ENCODE measurements at regions not wholly inside any gene's neighbourhood (a gene's known extent, or its start where the extent isn't known, plus 50 kb on each side); places are given as distances from the start of the nearest gene placed in this dataset.

- TF ChIP-seq RAD21 (IDR thresholded peaks at IDR 0.05): no peak
- TF ChIP-seq, protein P1, sequence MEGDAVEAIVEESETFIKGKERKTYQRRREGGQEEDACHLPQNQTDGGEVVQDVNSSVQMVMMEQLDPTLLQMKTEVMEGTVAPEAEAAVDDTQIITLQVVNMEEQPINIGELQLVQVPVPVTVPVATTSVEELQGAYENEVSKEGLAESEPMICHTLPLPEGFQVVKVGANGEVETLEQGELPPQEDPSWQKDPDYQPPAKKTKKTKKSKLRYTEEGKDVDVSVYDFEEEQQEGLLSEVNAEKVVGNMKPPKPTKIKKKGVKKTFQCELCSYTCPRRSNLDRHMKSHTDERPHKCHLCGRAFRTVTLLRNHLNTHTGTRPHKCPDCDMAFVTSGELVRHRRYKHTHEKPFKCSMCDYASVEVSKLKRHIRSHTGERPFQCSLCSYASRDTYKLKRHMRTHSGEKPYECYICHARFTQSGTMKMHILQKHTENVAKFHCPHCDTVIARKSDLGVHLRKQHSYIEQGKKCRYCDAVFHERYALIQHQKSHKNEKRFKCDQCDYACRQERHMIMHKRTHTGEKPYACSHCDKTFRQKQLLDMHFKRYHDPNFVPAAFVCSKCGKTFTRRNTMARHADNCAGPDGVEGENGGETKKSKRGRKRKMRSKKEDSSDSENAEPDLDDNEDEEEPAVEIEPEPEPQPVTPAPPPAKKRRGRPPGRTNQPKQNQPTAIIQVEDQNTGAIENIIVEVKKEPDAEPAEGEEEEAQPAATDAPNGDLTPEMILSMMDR (IDR thresholded peaks at IDR 0.05; ENCODE audit: low read depth, low read length, missing input control): no peak
- TF ChIP-seq, protein P2, sequence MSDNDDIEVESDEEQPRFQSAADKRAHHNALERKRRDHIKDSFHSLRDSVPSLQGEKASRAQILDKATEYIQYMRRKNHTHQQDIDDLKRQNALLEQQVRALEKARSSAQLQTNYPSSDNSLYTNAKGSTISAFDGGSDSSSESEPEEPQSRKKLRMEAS (IDR thresholded peaks at IDR 0.05): no peak
- no peak for TF ChIP-seq FOXA1 (IDR thresholded peaks at IDR 0.05)
- TF ChIP-seq JUND (IDR thresholded peaks at IDR 0.05): no peak
- TF ChIP-seq EGR1 (IDR thresholded peaks at IDR 0.05; ENCODE audit: low read depth in 2 of 2): no peak
- no peak for TF ChIP-seq TAF1 (conservative IDR thresholded peaks at IDR 0.05)
- no peak for TF ChIP-seq YY1 (IDR thresholded peaks at IDR 0.05)
- TF ChIP-seq, protein P3, sequence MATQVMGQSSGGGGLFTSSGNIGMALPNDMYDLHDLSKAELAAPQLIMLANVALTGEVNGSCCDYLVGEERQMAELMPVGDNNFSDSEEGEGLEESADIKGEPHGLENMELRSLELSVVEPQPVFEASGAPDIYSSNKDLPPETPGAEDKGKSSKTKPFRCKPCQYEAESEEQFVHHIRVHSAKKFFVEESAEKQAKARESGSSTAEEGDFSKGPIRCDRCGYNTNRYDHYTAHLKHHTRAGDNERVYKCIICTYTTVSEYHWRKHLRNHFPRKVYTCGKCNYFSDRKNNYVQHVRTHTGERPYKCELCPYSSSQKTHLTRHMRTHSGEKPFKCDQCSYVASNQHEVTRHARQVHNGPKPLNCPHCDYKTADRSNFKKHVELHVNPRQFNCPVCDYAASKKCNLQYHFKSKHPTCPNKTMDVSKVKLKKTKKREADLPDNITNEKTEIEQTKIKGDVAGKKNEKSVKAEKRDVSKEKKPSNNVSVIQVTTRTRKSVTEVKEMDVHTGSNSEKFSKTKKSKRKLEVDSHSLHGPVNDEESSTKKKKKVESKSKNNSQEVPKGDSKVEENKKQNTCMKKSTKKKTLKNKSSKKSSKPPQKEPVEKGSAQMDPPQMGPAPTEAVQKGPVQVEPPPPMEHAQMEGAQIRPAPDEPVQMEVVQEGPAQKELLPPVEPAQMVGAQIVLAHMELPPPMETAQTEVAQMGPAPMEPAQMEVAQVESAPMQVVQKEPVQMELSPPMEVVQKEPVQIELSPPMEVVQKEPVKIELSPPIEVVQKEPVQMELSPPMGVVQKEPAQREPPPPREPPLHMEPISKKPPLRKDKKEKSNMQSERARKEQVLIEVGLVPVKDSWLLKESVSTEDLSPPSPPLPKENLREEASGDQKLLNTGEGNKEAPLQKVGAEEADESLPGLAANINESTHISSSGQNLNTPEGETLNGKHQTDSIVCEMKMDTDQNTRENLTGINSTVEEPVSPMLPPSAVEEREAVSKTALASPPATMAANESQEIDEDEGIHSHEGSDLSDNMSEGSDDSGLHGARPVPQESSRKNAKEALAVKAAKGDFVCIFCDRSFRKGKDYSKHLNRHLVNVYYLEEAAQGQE (IDR thresholded peaks at IDR 0.05): no peak
These were observed 149.9 kb downstream of the ISOC1 start for GRCh38 chr5:129244478-129244877.
